K562 (cell line): ENCODE measurements at regions not wholly inside any gene's neighbourhood (a gene's known extent, or its start where the extent isn't known, plus 50 kb on each side); places are given as distances from the start of the nearest gene placed in this dataset.
A peak's percentile ranks its signal among the peaks of the same experiment; 100 is the strongest.

Experiments used
- ATAC-seq: fragments of 200-7000 bp; cut with Tn5 transposase; 3 replicates; pipeline ENCODE4 v1.9.1; 2020; ENCODE audit warnings: moderate library complexity
- BruUV-seq: library from RNA; stranded (reverse); fragments of 400-500 nt; replicated peaks from 2 replicates; lab custom pipeline; 2021; lab: Mats Ljungman, UMichigan
- CTCF ChIA-PET: fragments of 300-600 bp; formaldehyde crosslinking; extraction: SDS; loops from one replicate; lab custom pipeline; 2021; ENCODE audit warnings: low intra/inter-chr PET ratio; lab: Yijun Ruan, JAX
- POLR2A ChIA-PET: fragments of 300-600, 350-650 bp; sonication (Branson Sonifier 250); formaldehyde crosslinking; extraction: SDS; loops from one replicate; lab custom pipeline; 2021; ENCODE audit warnings: antibody characterized with exemption, inconsistent platforms; lab: Yijun Ruan, JAX
- DNase-seq, 4 experiments: peaks; one replicate each; pipeline versions ENCODE4 v3.0.0 to v3.0.0-alpha.2; 2011 to 2018; ENCODE audit warnings: low spot score in 3 of 4, mixed read lengths in 3 of 4; ENCODE audit errors: extremely low read depth in 1 of 4
- FAIRE-seq: peaks from 2 replicates; lab custom pipeline; 2011; peaks lifted over from hg19 to GRCh38; lab: Jason Lieb, UNC
- H2AFZ ChIP-seq: 2 replicates; pipeline ENCODE4 v1.6.0; 2011; ENCODE audit warnings: low read depth, low read length, control low read depth, inconsistent platforms
- H3K27ac ChIP-seq: fragments of 200-600 bp; 3 replicates; pipeline ENCODE4 v1.8.0; 2011; ENCODE audit warnings: low read depth, mild to moderate bottlenecking, control low read depth, inconsistent platforms, low read length, moderate library complexity, mixed read lengths; ENCODE audit errors: extremely low read depth
- H3K27me3 ChIP-seq, 2 experiments: fragments of 300-600 bp in 1 of 2; 2 replicates in 1 of 2; 3 replicates in 1 of 2; pipeline versions ENCODE4 v1.6.0 to v1.8.0; 2011; ENCODE audit warnings: inconsistent platforms in 2 of 2, low read length in 2 of 2, mild to moderate bottlenecking in 1 of 2, mixed read lengths in 1 of 2, moderate library complexity in 1 of 2; ENCODE audit not compliant: control insufficient read depth in 2 of 2, insufficient read depth in 2 of 2
- H3K36me3 ChIP-seq: fragments of 300-600 bp; 3 replicates; pipeline ENCODE4 v1.8.0; 2011; ENCODE audit warnings: mild to moderate bottlenecking, low read length, inconsistent platforms; ENCODE audit not compliant: control insufficient read depth, insufficient read depth
- H3K4me1 ChIP-seq, 2 experiments: fragments of 200-600 bp in 1 of 2; replicated peaks in 1 of 2; 2 replicates in 1 of 2; 3 replicates in 1 of 2; pipeline versions ENCODE4 v1.5.1 to v1.8.0; 2011; ENCODE audit warnings: inconsistent platforms in 2 of 2, low read length in 2 of 2, mild to moderate bottlenecking in 1 of 2, mixed read lengths in 1 of 2, moderate library complexity in 1 of 2; ENCODE audit not compliant: control insufficient read depth in 2 of 2, insufficient read depth in 2 of 2
- H3K4me2 ChIP-seq: 2 replicates; pipeline ENCODE4 v1.6.1; 2011; ENCODE audit warnings: low read length, control low read depth, inconsistent platforms, mixed read lengths; ENCODE audit not compliant: insufficient read depth
- H3K4me3 ChIP-seq: fragments of 200-600 bp; sonication (generic), shearing (Covaris generic); 2 replicates; pipeline ENCODE4 v1.5.1; 2016; ENCODE audit warnings: control low read depth, inconsistent platforms
- H3K79me2 ChIP-seq: fragments of 200-600 bp; 3 replicates; pipeline ENCODE4 v1.8.0; 2011; ENCODE audit warnings: low read length, inconsistent platforms; ENCODE audit not compliant: control insufficient read depth, insufficient read depth
- H3K9ac ChIP-seq, 2 experiments: 2 replicates each; pipeline versions ENCODE4 v1.6.0 to v1.6.1; 2011; ENCODE audit warnings: low read depth in 2 of 2, low read length in 2 of 2, control low read depth in 1 of 2, inconsistent platforms in 1 of 2, mild to moderate bottlenecking in 1 of 2, mixed read lengths in 1 of 2; ENCODE audit not compliant: insufficient read depth in 1 of 2
- H3K9me1 ChIP-seq: one replicate; pipeline ENCODE4 v1.6.0; 2011; ENCODE audit warnings: inconsistent platforms, mild to moderate bottlenecking, low read length, moderate library complexity; ENCODE audit not compliant: control insufficient read depth, insufficient read depth
- H3K9me3 ChIP-seq: replicated peaks from 2 replicates; pipeline ENCODE4 v1.5.1; 2011; ENCODE audit warnings: low read depth, low read length, inconsistent platforms; ENCODE audit not compliant: control insufficient read depth, insufficient read depth
- H4K20me1 ChIP-seq: replicated peaks from 2 replicates; pipeline ENCODE4 v1.6.1; 2011; ENCODE audit warnings: low read length, inconsistent platforms, mixed read lengths; ENCODE audit not compliant: control insufficient read depth, insufficient read depth
- BHLHE40 ChIP-seq: IDR thresholded peaks from 2 replicates; pipeline ENCODE4 v1.6.1; 2011; ENCODE audit warnings: low read length, improper control_type of control experiment
- ELF2 ChIP-seq: fragments of 250-450 bp; sonication (Bioruptor Pico); IDR thresholded peaks from 2 replicates; pipeline ENCODE4 v1.5.0; 2021; ENCODE audit warnings: mild to moderate bottlenecking
- KDM1A ChIP-seq, 2 experiments: fragments of 450-650 bp; IDR thresholded peaks; 2 replicates each; pipeline ENCODE4 v1.6.1; 2016; ENCODE audit warnings: mild to moderate bottlenecking in 2 of 2
- KHSRP ChIP-seq: fragments of 450-650 bp; IDR thresholded peaks from 2 replicates; pipeline ENCODE4 v1.6.1; 2017
- MBD2 ChIP-seq: sonication (generic); IDR thresholded peaks from 2 replicates; pipeline ENCODE4 v1.6.1; 2016; ENCODE audit warnings: low read depth, borderline replicate concordance
- NEUROD1 ChIP-seq: fragments of 150-350 bp; IDR thresholded peaks from 2 replicates; pipeline ENCODE4 v1.6.1; 2014; ENCODE audit warnings: borderline replicate concordance, low read length, low read depth; ENCODE audit not compliant: partially characterized antibody
- RUNX1 ChIP-seq: sonication (generic); IDR thresholded peaks from 2 replicates; pipeline ENCODE4 v1.6.1; 2016; ENCODE audit warnings: antibody characterized with exemption, low read depth
- TAF1 ChIP-seq: IDR thresholded peaks from 2 replicates; pipeline ENCODE4 v1.6.1; 2011; ENCODE audit warnings: mild to moderate bottlenecking, low read length, moderate library complexity; ENCODE audit not compliant: insufficient read depth, control insufficient read depth, severe bottlenecking; ENCODE audit errors: extremely low read depth
- XRCC4 ChIP-seq: IDR thresholded peaks from one replicate; pipeline ENCODE4 v1.6.1; 2011; ENCODE audit not compliant: insufficient read depth, insufficient read length; ENCODE audit errors: extremely low read depth
- ZNF165 ChIP-seq: fragments of 250-450 bp; sonication (Bioruptor Pico); IDR thresholded peaks from 2 replicates; pipeline ENCODE4 v1.4.0; 2020; ENCODE audit warnings: borderline replicate concordance
- ZNF23 ChIP-seq: fragments of 250-450 bp; sonication (Bioruptor Pico); IDR thresholded peaks from 2 replicates; pipeline ENCODE4 v1.4.0; 2020; ENCODE audit warnings: mild to moderate bottlenecking
- ZNF384 ChIP-seq: IDR thresholded peaks from 2 replicates; pipeline ENCODE4 v1.6.1; 2012; ENCODE audit warnings: low read depth, low read length, improper control_type of control experiment
- WGBS: fragments of 100-300 bp; shearing (Covaris generic); methylation state at CpG from one replicate; pipeline ENCODE4 v1.1.6; 2016; ENCODE audit warnings: low coverage, mixed read lengths; ENCODE audit not compliant: insufficient coverage; ENCODE audit errors: missing lambda C conversion rate; 5-methylcytosine and 5-hydroxymethylcytosine counted together
- in situ Hi-C: fragments of 300-500 bp; cut with MboI; formaldehyde crosslinking; loops from 4 replicates; pipeline ENCODE4 v1.15.0; 2018; ENCODE audit warnings: inconsistent platforms, mixed read lengths
- intact Hi-C: fragments of 100-400 bp; cut with micrococcal nuclease; formaldehyde crosslinking; loops from 2 replicates; pipeline ENCODE4 v1.14.2; 2022
- TF ChIP-seq, protein P1 (sequence below): IDR thresholded peaks from 2 replicates; pipeline ENCODE4 v1.6.1; 2011; ENCODE audit not compliant: insufficient read length; ENCODE audit errors: extremely low read depth
- TF ChIP-seq, protein P2 (sequence below): conservative IDR thresholded peaks from 2 replicates; pipeline ENCODE4 v1.6.1; 2011; ENCODE audit warnings: low read depth, mild to moderate bottlenecking, low read length; ENCODE audit not compliant: control insufficient read depth

DNA sequence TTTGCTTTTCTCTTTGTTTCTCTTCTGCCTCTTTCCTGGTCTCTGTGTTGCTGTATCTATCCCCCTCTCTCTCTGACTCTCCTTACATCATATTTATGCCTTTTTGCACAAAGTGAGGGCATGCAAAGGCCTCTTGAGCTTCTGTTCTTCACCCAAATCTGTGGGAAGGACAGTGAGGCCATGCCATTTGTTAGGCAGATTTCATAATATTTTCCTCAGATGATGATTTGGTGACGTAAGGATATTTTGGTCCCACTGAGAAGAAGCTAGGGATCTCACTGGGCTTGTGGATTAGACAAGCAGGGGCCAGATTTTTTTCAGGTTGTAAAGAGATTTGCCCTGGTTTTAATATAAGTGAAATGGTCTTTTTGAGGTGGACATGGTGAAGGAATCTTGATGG lies 249.4 kb upstream of the USP24 start:
- no TSS peak for BruUV-seq
- intact Hi-C loops = no loop called here
- TF ChIP-seq BHLHE40 (no peak), XRCC4 (no peak), NEUROD1 (no peak), ZNF384 (no peak), KHSRP (no peak), ELF2 (no peak), ZNF165 (CRISPR knock-in tag) (no peak), KDM1A (IDR thresholded peaks at IDR 0.05) (no peak), MBD2 (no peak), TAF1 (no peak), RUNX1 (no peak), ZNF23 (CRISPR knock-in tag) (no peak)
- TF ChIP-seq, protein P1, sequence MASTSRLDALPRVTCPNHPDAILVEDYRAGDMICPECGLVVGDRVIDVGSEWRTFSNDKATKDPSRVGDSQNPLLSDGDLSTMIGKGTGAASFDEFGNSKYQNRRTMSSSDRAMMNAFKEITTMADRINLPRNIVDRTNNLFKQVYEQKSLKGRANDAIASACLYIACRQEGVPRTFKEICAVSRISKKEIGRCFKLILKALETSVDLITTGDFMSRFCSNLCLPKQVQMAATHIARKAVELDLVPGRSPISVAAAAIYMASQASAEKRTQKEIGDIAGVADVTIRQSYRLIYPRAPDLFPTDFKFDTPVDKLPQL = no peak
- TF ChIP-seq, protein P2, sequence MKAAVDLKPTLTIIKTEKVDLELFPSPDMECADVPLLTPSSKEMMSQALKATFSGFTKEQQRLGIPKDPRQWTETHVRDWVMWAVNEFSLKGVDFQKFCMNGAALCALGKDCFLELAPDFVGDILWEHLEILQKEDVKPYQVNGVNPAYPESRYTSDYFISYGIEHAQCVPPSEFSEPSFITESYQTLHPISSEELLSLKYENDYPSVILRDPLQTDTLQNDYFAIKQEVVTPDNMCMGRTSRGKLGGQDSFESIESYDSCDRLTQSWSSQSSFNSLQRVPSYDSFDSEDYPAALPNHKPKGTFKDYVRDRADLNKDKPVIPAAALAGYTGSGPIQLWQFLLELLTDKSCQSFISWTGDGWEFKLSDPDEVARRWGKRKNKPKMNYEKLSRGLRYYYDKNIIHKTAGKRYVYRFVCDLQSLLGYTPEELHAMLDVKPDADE = no peak

More for the DNA sequence above, 249.4 kb upstream of the USP24 start:
- H3K4me1 ChIP-seq = no peaks in the 10 kb centered on the region; a peak in 2 of 5 replicates
- ChIA-PET CTCF (no interaction called here), POLR2A (interaction anchor here (1.4 to 2.3 kb wide), 3 partner anchors 9 to 35 kb away, joined by 3 to 8 read pairs (median 6); no protein-coding TSS in a partner anchor)
- no peaks in the 10 kb centered on the region for H3K9me3 ChIP-seq
- H3K9me1 ChIP-seq = no peaks in the 10 kb centered on the region
- no peak for FAIRE-seq
- H3K9ac ChIP-seq = no peak overlapping the region
- DNase-seq = no peak
- no peaks in the 10 kb centered on the region for H3K27me3 ChIP-seq
- no peak overlapping the region for H3K4me3 ChIP-seq
- no peak overlapping the region for H3K4me2 ChIP-seq
- in situ Hi-C loops = no loop called here
- H2AFZ ChIP-seq = peak overlapping the region; percentile 64; the same call in 1 of the 2 replicates
- H4K20me1 ChIP-seq = no peaks in the 10 kb centered on the region
- H3K79me2 ChIP-seq = no peaks in the 10 kb centered on the region
- no peaks in the 10 kb centered on the region for H3K36me3 ChIP-seq
- no peak overlapping the region for H3K27ac ChIP-seq
- WGBS = 58% methylated on average over 1 of the region's 1 CpG
- no peak for ATAC-seq
